ENCODE measurements at regions not wholly inside any gene's neighbourhood (a gene's known extent, or its start where the extent isn't known, plus 50 kb on each side); places are given as distances from the start of the nearest gene placed in this dataset.
A peak's percentile ranks its signal among the peaks of the same experiment; 100 is the strongest.
"Not testable (repeated sequence)": the region's sequence is repeated elsewhere in the genome, so short reads cannot be mapped to it uniquely, and the experiment has no call there.

- no peak for DNase-seq (ENCODE audit: low read depth, low spot score)
Measured at GRCh38 chr15:70576696-70577095, 186.7 kb downstream of the UACA start.

- no peak for DNase-seq (ENCODE audit: low read depth, low spot score)
Measured at GRCh38 chr15:70576276-70576675, 187.1 kb downstream of the UACA start.

GRCh38 chr15:70575231-70576226 lies 187.8 kb downstream of the UACA start:
- no peak for DNase-seq (ENCODE audit: low read depth, low spot score)

DNA sequence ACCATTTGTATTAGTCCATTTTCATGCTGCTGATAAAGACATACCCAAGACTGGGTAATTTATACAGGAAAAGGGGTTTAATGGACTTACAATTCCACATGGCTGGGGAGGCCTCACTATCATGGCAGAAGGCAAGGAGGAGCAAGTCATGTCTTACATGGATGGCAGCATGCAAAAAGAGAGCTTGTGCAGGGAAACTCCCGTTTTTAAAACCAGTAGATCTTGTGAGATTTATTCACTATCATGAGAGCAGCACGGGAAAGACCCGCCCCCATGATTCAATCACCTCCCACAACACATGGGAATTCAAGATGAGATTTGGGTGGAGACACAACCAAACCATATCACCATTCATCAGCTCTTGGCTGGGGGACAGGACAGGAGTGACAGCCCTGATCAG lies 189.0 kb downstream of the UACA start:
- DNase-seq (ENCODE audit: low read depth, low spot score): not testable (repeated sequence)

- DNase-seq (ENCODE audit: low read depth, low spot score): no peak
Measured at GRCh38 chr15:70573121-70573850, 190.1 kb downstream of the UACA start.

- no peak for DNase-seq (ENCODE audit: low read depth, low spot score)
Measured at GRCh38 chr15:70569714-70570231, 193.6 kb downstream of the UACA start.

DNA sequence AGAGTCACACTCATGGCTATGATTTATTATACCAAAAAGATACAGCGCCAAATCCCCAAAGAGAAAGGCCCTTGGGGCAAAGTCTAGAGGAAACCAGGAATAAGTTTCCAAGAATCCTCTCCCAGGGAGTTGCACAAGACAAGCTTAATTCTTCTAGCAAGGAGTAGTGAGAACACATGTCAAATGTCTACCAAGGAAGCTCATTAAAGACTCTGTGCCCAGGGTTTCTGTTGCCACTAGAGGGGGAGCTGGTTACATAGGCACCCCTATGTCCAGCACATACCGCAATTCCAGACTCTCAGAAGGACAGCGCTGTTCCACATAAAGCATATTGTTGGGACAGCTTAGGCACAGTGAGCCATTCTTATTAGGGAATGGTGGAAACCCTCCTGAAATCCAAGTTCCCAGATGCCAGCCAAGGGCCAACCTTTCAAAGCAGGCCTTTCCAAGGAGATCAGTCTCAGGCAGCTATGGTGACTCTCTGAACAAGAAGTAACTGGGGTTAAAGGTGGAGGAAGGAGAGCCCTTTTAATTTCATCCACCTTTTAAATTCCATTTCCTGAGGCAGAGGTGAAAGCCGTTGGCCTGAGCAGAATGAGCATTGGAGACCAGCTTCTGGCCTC lies 194.2 kb downstream of the UACA start:
- DNase-seq (ENCODE audit: low read depth, low spot score): no peak

DNA sequence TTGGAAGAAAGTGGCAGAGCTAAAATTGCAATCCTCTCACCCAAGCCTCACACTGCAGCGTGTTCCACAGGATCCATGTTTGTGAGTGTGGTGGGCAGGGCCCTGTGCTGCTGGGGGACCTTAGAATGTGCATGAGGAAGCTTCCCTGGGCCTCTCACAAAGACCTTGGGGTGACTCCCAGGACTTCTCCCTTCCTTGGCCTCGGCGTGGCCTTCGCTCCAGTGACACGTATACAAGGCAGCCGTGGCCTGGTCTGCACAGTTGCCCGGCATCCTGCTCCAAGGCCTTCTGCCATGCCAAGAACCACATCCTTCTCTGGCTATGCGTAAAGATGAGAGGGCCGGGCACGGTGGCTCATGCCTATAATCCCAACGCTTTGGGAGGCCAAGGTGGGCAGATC lies 196.4 kb downstream of the UACA start:
- no peak for DNase-seq (ENCODE audit: low read depth, low spot score)

GRCh38 chr15:70566047-70566835 lies 197.1 kb downstream of the UACA start:
- no peak for DNase-seq (ENCODE audit: low read depth, low spot score)

DNA sequence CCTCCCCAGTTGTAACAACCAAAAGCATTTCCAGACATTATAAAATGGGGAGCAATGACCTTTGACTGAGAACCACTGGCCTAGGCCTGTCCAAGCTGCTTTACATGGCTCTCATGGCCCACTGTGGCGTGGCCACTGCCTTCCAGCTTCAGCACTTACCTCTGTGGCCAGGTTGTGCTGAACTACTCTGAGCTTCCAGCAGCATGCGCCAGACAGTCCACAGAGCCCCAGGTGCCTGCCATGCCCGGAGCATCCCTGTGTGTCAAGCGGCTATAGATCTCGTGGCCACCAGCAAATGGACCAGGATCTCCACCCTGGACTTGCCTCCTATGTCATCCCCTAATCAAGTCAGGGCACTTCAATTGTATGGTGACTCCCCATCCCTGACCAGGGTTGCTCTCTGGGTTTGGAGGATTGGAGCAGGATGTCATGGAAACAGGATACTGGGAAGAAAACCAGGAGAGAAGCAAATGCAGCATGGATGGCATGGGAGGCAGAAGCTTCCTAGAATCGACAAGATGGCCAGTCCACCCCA lies 199.7 kb downstream of the UACA start:
- no peak for DNase-seq (ENCODE audit: low read depth, low spot score)

- no peak for DNase-seq (ENCODE audit: low read depth, low spot score)
Measured at GRCh38 chr15:70562906-70563305, 200.5 kb downstream of the UACA start.

- DNase-seq (ENCODE audit: low read depth, low spot score): no peak
Measured at GRCh38 chr15:70561885-70562284, 201.5 kb downstream of the UACA start.

- DNase-seq (ENCODE audit: low read depth, low spot score): no peak
Measured at GRCh38 chr15:70560617-70561328, 202.6 kb downstream of the UACA start.

GRCh38 chr15:70559265-70560239 lies 203.8 kb downstream of the UACA start:
- DNase-seq (ENCODE audit: low read depth, low spot score): peak; percentile 20

DNA sequence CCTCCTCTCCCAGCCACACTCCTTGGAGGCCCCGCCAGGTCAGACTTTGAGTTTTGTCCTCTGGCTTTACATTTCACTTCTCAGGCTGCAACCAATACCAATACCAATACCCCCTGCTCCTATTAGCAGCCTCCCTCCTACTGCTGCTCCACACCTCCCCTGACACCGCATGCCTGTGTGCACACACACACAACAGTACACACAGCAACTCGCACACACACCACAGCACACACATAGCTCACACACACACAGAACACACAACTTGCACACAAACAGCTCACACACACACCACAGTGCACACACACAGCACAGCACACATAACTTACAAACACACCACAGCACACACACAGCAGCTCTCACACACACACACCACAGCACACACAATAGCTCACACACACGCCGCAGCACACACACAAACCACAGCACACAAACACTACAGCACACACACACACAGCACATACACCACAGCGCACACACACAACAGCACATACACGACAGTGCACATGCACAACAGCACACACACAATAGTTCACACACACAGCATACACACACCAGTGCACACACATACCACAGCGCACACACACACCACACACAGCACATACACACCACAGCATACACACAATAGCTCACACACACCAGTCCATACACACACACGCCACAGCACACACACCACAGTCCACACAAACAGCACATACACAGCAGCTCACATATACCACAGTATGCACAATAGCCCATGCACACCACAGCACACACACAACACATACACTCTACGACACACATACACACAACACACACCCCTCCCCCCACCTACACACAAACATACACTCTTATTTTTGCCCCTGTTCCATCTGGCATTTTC lies 204.7 kb downstream of the UACA start:
- DNase-seq (ENCODE audit: low read depth, low spot score): no peak

DNA sequence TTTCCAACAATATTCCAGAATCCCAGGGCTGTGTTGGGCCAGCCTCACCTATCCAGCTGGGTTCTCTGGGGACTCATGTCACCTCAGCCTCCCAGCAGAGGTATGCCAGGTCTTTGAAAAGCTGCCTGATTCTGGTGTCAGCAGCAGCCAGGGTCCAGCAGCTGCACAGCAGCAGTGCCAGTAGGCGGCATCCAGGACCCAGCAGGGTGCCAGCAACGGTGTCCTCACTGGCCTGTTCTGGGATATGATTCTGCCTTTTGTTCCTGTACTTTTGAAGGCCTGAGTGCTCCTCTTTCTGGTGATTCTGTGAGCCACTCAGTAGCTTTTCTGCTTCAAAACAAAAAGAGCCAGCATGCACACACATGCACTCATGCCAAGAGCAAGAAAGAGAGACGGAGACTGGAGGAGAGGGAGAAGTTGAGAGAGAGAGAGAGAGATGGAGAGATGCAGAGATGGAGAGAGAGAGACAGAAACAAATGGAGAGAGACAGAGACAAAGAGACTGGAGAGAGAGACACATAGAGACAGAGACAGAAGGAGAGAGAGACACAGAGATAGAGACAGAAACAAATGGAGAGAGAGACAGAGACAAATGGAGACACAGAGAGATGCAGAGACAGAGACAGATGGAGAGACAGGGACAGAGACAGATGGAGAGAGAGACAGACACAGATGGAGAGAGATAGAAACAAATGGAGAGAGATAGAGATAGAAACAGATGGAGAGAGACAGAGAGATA lies 205.7 kb downstream of the UACA start:
- DNase-seq (ENCODE audit: low read depth, low spot score): no peak

DNA sequence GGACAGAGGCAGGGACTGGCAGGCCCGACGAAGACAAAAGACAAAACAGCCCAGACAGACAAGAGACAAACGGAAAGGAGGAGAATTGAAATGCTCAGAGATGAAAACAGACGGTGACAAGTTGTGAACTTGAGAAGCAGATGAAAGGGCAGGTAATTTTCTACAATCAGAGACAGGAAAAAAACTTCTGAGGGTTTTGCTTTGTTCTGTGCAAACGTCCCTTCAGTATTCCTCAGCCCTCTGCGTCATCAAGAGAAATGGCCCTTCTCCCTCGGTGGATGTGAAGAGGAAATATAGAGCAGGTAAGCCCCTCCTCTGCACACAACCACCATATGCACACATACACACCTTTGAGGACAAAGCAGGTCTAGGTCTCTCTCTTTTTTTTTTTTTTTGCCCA lies 206.6 kb downstream of the UACA start:
- DNase-seq (ENCODE audit: low read depth, low spot score): no peak
